HG02759 (cell line): ENCODE measurements at regions not wholly inside any gene's neighbourhood (a gene's known extent, or its start where the extent isn't known, plus 50 kb on each side); places are given as distances from the start of the nearest gene placed in this dataset.

ENCODE experiments used
- ATAC-seq: cut with Tn5 transposase; IDR thresholded peaks from one replicate; pipeline ENCODE4 v1.9.1; 2021; ENCODE audit warnings: mild to moderate bottlenecking, moderate library complexity; ENCODE audit not compliant: unreplicated experiment

DNA sequence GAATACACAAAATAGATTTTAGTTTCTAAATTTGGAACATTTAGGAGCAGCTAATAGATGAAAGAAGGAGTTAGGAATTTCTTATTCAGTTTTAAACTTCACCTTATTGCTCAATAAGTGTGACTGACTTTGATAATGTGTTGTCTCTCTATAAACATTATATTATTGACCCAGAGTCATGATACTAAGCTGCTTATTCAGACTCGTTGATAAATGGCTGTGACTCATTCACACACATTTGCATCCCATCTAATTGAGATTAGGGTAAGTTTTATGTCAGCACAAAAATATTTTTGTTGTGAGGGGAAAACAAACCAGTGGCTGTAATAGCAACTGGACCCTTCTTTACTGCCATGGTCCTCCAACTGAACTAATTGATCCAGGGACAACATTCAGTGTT lies 137.6 kb downstream of the GOLIM4 start:
- no peak for ATAC-seq

DNA sequence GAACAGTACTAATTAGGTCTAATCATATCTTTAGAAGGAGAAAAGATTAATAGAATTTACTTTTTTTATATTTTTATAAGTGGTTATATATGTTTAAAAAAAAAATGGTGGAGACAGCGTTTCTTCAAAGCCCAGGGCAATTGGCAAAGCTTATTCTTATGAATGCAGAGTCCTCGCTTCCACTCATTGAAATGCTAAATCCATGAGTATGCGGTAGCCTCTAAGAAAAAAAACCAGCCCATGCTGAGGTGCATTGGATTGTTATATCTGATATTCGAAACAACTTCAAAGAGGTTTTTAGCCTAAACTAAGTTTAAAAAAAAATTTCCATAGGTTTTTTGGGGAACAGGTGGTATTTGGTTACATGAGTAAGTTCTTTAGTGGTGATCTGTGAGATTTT lies 142.8 kb downstream of the GOLIM4 start:
- no peak for ATAC-seq

DNA sequence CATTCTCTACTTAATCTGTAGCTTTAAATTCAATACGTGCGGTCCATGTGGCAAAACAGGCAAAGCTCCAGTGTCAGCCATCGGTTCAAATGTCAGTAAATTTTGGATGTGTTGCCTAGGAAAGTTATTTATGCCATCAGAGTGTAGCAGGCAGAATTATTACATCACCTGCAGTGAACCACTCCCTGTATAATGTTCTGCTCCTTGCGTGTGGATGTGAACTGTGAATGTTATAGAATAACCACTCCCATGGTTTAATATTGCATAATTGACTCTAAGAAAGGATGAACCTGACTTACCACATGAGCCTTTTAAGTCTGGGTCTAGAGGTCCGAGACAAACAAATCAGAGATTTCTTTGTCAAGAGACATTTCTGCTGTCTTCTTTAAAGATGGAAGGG lies 145.5 kb downstream of the GOLIM4 start:
- ATAC-seq, result no peak

DNA sequence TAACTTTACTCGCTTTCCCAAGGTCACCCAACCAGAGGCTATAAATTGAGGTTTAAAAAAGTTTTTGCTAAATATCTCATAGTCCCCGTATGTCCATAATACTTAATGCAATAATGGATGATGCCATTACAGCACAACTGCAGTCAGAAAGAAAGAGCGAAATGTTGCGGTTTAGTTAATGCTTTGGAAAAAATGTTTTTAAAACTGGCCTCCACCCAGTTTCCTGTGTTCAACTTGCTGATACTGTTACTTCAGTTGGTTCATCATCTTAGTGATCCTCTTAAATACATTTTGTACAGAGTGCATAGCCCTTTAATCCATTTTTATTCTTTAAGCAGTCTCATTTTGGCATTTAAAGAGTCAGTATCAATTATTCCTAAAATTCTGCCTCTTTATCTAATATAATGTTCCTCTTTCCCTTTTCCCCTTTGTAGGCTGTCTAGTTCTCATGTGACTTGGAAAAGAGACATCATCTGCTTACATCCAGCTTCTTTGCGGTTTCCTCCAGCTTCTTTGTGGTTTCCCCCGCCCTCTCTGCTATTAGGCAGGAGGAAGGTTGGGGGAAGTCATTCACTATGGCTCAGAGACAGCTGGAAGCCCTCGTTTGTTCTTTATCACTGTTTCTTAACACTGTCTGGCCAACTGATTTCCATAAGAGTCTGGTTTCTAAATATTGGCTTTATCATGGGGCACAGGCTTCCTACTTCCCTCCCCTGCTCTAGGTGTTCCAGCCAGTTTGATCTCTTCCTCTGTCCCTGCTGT lies 154.3 kb downstream of the GOLIM4 start:
- ATAC-seq, result no peak

DNA sequence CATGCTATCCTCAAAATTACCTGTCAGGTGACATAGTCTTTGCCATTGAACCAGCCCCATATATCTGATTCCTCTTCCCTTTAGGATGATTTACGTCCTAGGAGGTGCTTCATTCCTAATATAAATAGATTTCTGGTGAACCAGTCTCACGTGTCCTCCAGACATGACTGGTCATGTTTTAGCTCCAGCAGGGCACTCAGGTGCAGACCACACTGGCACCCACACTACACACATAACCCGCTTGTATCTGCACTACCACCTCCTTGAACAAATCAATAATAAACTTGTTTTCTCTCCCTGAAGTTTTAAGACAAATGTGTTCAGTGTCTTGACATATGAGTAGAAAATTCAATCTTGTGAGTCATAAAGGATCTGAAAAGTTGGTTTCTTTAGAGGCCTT lies 155.5 kb downstream of the GOLIM4 start:
- ATAC-seq, result no peak

DNA sequence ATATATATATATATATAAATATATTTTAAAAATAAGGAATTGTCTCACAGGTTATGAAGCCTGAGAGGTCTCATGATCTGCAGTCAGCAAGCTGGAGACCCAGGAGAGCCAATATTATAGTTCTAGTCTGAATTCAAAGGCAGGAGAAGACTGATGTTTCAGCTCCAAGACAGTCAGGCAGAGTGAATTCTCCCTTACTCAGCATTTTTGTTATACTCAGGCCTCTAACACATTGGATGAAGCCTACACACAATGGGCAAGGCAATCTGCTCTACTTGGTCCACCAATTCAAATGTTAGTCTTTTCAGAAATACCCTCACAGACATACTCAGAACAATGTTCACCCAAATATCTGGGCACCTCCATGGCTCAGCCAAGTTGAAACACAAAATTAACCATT lies 157.2 kb downstream of the GOLIM4 start:
- no peak for ATAC-seq

DNA sequence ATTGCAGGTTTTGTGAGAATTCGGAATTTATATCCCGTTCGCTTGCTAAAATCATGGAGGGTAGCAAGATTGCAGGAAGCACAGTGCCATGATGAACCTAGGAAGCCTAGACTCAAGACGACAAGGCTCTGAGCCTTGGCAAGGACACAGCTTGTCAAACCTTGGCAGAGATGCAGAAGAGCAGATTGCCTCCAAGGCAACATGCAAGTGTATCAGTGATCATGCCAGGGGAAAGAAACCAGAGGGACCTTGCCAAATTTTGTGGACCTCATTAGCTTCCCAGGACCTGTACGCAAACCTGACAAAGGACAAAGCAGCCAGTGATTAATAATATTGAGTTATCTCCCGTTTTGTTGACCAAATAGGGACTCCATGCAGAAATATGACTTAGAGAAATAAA lies 159.7 kb downstream of the GOLIM4 start:
- no peak for ATAC-seq

DNA sequence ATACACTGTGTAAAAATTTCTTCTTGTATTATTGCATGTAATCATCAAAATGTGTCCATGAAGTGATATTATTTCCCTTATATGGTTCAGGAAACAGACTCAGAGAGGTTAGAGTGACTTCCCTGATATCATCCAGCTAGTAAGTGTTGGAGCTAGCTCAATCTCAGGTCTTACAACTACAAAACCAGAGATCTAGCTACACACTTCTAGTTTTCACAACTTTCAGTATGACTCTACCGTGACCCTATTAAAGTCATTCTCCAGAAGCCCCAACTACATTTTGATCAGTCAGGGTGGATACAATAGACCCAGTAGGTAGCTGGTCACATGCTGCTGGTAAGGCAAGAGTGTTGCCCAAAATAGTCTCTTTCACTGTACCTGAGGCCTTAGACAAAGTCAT lies 165.3 kb downstream of the GOLIM4 start:
- peak; percentile 41 for ATAC-seq

DNA sequence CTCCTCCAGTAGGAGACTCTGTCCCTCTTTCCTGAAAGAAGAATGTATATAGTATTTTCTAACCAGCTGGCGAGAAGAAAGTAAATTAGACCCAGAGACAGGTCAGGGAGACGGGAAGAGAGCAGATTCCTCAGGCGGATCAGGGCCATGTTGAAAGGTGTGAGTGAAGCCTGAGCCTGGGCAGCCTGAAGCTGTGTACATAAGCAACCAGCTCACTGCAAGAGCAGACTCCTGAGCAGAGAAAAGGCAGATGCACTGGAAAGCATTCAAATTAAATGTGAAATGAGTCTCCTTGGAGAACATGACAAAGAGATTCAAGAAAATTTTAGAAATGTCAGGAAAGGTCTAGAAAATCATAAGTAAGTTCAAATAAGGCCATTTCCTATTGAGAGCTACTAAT lies 165.8 kb downstream of the GOLIM4 start:
- ATAC-seq, result no peak

DNA sequence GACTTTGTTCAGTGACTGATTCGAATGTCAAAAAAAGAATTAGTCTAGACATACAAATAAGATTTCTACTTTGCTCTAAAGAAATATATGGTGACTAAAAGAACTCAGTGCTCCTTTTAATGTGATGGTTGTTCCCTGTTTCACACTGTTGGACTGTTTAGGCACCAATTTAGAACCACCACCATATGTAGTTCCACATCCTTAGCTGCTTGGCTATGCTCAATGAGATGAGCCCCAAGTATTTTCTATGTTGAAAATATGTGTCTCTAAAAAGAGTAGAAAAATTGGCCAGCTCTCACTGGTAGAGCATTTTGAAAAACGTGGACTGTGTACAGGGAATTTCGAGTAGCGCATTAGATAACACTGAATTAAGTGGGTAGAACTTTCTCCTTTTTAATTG lies 167.3 kb downstream of the GOLIM4 start:
- ATAC-seq, result no peak

DNA sequence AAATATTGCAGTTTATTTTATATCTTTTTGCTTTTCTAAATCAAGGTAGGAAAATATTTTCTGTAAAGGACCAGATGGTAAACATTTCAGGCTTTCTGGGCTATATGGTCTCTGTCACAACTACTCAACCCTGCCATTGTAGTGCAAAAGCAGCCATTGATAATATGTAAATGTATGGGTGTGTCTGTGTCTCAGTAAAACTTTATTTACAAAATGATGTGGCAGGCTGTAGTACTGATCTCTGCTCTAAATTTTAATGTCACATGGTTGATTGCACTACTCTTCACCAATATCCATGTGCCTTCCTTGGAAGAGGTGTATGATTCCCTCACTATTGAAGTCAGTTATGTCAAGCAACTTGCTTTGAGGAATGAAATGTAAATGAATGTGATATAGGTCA lies 175.0 kb downstream of the GOLIM4 start:
- no peak for ATAC-seq

DNA sequence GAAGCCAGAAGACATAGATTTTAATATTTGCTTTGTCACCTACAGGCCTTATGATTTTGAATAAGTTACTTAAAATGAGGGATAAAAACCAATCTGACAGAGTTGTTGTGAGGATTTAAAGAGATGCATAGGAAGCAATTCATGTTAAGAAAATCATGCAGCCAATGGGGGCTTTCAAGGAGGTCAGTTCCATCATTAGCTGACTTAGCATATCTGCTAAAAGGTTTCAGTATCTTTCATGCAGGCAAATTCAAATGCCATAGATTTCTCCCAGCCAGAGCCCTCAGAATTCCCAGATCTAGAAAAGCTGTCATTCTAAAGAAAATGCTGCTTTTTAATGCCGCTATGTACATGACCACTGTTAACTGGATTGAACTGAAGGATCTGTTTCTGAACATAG lies 176.1 kb downstream of the GOLIM4 start:
- no peak for ATAC-seq

DNA sequence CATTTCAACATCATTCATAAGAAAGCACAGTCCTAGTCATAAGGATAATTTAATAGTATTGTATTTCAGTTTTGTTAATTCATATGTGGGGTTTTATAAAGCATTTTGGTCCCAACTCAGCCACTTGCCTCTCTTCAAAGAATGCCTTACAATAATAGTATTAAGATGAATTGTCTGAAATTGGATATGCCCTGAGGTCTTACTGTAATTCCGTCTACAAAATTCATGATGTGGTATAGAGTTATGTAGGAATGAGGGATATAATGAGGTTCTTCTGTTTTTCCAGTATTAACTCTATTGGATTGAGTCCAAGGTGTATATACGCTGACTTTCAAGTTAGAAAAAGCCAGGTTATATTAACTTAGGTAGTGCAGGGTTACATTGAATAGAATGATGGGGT lies 177.0 kb downstream of the GOLIM4 start:
- ATAC-seq, result no peak

DNA sequence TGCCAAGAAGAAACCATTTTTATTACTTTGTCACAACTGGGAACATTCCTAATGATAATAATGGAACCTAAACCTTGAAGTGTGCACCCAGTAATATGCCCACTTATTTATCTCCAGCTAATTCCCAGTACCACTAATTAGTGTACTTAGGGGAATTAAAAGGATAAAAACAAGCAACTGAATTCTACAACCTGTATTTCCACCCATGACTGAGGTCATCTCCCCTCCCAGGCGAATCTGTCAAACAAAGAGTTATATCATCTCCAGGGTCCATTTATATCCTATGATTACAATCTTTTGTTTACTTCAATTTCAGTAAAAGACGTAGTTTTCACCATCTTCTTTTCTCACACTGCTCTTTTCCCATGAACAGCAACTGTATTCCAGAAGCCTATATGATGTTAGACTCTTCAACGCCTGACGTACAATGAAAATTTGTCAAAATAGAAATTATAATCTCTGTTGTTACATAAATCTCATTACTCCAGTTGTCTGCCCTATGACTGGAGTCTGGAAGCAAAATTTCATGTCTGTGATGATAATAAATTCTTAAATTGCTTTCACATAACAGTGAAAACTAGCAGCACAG lies 177.6 kb downstream of the GOLIM4 start:
- no peak for ATAC-seq

DNA sequence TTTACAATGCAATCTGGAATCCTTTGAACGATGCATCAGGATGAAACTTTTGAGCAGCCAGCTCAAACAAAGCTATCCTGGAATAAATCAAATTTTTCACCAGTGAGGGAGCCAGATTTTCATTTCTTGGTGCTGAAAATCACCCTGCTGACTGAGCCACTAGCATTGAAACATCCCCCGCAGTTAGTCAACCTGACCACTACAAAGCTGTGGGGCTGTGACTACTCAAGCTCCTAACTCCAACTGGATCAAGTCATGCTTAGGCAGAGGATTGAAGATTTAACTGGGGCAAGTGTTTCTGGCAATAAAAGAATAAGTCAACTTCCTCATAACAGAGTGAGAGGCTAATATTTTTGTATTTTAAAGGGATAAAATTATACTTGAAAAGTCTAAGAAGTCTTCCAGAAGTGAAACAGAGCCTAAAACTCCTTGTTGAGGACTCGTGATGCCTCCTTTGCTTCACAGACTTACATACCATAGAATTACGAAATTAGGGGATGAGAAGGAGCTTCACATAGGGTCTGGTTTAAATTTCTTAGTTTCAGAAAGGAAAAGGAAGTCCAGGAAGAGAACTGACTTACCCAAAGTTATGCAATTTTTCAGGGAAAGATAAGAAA lies 177.8 kb downstream of the SERPINI1 start:
- no peak for ATAC-seq

DNA sequence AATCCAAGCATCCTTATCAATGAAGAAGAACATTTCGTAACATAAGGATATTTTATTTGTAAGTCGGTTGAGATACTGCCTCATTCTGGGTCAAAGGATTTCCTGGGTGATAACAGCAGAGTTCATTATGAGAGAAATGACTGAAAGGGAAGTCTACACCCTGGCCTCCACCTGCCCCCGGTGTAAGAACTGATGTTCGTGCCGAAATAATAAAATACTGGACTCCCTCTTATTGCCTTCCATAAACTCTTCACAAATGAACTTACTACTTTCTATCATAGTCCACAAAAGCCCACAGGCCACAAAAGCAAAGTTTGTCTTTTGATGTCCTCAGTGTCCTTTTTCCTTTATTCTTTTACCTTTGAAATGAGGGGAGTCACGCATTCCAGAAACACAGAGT lies 174.4 kb downstream of the SERPINI1 start:
- ATAC-seq, result no peak

DNA sequence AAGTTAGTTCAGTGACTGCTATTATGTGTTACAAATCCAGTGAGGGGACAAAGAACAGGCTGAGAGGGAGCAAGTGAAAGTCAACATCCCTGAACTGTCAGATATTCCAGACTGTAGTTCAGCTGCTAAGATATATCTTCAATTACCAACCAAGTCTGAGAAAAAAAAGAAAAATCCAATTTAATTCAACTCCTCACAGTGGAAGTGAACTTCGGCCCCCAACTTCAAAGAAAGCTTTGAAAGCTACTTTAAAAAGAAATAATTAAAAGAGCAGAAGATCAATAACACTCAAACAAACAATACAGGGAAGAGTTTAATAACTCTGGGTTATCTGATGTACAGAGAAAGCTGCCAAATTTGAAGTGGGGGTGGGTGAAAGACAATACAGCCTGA lies 174.0 kb downstream of the SERPINI1 start:
- no peak for ATAC-seq

DNA sequence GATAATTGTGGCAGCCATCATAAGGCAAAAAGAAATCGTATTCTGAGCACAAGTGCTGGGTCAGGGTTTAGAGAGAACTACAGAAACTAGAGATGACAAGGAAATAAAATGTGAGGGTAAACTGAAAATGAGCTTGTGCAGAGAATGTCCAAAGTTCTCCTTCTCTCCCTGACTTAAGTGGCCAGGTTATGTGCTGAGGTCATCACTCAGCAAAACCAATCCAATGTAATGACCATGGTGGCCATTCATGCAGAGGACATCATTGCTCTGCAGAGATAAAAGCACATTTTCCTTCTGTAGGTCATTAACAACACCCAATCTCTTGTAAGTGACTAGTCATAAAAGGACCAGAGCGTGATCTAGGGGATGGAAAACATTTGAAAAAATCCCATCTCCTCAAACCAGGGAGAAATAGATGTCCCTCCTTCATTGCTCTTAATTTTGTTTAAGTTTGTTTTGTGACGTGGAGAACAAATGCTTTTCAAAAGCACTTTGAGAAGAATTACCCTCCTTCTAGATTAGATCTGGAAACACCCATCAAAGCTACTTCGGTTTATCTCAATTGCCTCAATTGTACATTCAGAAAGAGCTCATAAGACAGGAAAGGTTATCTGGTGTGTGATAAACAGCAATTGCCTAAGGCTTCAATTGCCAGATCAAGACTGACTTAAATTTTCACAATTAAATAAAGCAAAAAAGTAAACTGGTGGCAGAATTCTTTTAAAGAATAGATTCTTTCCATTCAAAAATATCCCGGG lies 173.4 kb downstream of the SERPINI1 start:
- no peak for ATAC-seq

DNA sequence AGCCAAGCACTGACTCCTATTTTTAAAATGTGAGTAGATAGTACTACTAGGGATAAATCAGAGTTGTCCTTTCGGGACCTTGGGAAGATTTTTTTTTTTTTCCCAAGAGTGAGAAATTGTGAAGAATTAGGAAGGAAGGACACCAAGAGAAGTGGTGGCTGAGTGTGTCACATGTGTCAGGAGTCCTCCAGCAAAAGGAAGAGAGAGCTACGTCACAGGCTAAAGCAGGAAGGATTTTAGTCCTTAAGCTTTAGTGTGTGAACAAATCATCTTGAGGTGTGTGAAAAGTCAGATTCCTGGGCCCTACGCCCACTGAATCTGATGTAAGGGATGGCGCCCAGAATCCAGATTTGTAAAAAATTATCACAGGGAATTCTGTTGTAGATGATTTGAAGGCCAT lies 172.7 kb downstream of the SERPINI1 start:
- ATAC-seq, result no peak

DNA sequence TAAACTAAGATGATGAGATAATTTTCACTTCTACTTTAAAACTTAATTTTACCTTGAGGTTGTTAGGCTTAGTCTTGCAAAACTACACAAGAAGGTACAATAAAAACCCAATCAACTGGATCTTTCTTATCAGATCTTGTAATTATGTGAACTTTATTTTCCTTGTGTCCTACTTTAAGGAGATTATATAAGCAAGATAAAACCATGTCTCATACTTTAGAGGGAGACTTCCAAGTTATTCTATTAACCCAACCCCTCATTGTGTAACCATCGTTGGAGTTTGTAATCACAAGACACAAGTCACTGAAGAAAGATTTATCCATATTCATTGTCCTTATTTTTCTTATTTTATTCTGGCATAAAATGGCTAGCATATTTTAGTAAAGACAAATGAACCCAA lies 165.6 kb downstream of the SERPINI1 start:
- ATAC-seq, result no peak

DNA sequence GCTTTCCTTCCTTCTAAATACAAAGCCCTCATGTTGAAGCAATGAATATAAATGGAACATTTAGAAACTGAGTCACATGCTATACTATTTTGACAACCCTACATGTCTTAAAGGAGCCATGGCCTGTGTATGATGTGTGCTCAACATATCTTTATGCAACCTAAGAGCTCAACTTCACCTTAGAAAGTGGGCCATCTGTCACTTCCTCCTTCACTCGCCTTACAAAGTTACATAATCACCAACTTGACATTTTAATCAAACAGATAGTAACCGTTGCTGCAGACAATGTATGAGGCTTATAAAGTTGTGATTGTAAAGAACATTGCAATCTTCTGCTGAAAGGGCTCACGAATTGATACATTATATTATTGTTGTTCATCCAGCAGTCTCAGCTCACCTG lies 163.6 kb downstream of the SERPINI1 start:
- no peak for ATAC-seq

DNA sequence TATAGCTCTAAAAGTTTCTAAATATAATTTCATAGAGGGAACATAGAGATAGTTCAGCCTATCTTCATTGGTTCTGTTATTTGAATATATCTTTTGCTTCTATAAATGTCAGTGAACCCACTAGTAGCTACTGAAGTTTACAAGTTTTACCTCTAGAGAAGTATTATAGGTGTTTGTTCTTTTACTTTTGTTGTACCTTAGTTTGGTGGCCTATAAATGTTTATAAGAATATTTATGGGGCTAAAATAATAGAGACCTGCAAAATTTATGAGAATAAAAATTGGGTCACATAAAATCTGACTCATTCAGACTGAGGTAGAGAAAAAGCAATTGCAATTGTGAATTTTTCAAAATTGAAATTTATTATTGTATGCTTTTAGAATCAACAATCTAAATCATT lies 162.6 kb downstream of the SERPINI1 start:
- ATAC-seq, result no peak
